ENCODE measurements at regions not wholly inside any gene's neighbourhood (a gene's known extent, or its start where the extent isn't known, plus 50 kb on each side); places are given as distances from the start of the nearest gene placed in this dataset.

DNA sequence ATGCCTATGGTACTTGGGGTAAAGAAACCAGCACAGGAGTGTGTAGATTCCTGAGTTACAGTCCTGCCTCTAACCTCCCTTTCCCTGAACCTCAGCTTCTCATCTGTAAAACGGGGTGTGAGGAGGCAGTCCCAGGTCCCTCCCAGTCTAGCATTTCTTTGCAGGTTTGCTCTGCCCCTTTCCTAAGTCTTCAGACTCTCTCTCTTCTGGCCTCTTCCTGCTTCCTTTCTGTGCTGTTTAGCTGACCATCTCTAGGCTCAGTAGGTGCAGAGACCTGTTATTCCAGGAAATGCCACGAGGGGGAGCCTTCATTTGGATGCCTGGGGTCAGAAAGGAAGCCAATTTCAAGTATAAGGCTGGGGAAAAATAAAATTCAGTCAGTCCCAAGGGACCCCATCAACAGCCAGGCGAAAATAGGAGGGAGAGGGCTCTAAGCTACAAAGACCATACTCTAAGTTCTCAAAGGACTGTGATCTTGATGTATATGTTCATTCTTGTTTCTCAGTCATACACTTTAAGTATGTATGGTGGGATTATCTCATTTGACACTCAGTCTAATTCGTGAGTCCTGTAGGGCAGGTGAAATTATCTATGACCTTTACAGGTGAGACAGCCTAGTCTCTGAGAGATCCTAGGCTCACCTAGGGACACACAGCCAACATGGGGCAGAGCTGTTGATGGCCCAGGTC lies 89.1 kb downstream of the NCR2 start:
- DNase-seq (ENCODE audit: insufficient read length, low spot score), result peak; percentile 76
- peak; percentile 67 for FAIRE-seq
- no peak for TF ChIP-seq POLR2A (IDR thresholded peaks at IDR 0.05; ENCODE audit: low read depth, low read length)

DNA sequence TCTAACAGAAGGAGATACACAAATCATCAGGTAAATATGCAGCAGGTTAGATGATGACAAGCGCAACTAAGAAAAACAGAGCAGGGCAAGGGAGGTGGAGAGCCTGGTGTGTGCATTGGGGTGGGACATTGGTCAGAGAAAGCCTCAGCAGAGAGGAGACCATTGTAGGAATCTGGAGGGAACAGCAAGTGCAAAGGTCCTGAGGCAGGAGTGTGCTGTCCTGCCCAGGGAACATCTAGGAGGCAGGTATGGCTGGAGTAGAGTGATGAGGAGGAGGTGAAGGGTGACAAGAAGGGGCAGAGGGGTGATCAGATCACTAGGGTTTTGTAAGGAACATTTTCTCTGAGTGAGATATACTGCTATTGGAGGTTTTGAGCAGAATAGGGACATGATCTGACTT lies 90.1 kb downstream of the NCR2 start:
- FAIRE-seq (no peak), DNase-seq (ENCODE audit: insufficient read length, low spot score) (no peak)
- no peak for TF ChIP-seq POLR2A (IDR thresholded peaks at IDR 0.05; ENCODE audit: low read depth, low read length)

DNA sequence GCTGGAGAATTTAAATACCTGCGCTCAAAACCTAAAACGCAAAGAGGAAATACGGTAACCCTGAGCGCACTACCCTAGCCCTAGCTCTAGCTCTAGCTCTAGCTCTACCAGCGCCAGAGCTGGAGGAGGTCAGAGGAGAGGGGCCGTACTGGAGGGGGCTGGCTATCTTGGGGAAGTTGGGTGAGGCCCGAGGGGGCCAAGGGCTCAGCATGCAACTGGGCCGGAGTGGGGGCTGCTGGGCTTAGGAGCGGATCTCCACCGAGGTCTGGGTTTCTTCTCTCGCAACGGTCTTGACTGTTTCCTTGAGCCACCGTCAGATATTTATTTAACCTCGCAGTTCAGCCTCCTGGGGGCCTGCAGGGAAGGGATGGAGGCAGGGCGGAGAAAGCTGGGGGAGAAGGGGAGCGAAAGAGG lies 91.0 kb downstream of the NCR2 start:
- DNase-seq (ENCODE audit: insufficient read length, low spot score), result no peak
- FAIRE-seq, result no peak
- no peak for TF ChIP-seq POLR2A (IDR thresholded peaks at IDR 0.05; ENCODE audit: low read depth, low read length)

DNA sequence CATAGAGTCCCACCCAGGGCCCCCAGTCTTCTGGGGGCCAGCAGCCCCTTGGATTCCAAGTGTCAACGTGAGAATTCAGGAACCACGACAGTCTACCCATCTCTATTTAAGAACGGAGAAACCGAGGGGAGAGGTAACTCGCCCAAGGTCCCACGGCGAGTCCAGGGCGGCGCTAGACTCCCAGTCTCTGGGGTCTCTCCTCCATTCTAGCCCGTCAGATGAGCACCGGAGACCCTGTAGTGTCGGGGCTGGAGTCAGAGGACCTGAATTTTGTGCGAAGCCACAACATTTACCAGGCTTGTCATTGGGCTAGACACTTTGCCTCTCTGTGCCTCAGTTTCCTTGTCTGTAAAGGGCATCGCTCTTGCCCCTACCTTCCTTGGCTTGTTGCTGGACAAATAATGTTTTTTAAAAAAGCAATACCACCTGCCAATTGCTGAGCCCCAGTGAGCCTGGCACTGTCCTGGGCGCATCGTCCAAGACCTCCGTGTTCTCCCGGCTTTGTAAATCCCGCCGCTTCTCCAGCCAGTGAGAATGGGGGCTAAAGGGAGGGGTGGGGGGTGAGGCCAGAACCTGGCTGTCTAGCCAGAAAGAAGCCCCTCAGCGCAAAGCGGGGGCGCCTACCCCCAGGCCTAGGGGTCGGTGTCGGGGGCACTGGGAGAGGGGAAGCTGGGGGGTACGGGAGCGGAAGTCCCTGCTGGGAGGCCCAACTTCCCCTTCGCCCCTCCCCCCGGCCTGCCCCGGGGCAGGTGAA lies 91.7 kb downstream of the NCR2 start:
- no peak for TF ChIP-seq POLR2A (IDR thresholded peaks at IDR 0.05; ENCODE audit: low read depth, low read length)
- FAIRE-seq (no peak), DNase-seq (ENCODE audit: insufficient read length, low spot score) (no peak)

DNA sequence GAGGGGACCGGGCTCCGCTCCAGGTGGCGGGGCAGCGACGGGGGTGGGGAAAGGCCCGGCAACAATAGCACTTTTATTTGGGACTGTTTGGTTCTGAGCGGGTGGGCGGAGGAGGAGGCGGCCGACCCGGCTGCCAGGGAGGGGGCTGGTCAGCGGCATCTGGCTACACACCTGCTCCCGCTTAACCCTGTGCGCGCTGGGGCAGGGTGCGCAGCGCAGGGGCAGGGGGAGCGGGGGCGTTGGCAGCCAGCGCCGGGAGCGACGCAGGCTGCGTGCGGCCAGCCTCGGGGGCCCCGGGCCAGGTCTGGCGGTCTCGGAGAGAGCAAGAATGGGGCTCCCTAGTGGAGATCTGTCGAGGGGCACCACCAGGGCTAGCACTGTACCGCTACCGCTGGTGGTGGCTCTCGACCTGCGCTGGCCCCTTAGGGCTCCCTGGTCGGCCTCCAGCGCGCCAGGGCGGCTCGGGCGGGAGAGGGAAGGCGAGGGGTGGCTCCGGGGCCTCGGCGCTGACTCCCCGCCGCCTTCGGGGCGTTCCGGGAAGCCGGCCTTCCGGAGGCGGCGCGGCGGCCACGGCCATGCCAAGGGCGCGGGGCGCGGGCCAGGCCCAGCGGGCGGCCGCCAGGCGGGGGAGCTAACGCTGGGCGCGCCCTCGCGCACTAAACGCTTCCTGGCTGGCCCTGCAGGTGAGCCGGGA lies 92.4 kb downstream of the NCR2 start:
- FAIRE-seq (no peak), DNase-seq (ENCODE audit: insufficient read length, low spot score) (peak; percentile 58)
- TF ChIP-seq POLR2A (IDR thresholded peaks at IDR 0.05; ENCODE audit: low read depth, low read length), result no peak

DNA sequence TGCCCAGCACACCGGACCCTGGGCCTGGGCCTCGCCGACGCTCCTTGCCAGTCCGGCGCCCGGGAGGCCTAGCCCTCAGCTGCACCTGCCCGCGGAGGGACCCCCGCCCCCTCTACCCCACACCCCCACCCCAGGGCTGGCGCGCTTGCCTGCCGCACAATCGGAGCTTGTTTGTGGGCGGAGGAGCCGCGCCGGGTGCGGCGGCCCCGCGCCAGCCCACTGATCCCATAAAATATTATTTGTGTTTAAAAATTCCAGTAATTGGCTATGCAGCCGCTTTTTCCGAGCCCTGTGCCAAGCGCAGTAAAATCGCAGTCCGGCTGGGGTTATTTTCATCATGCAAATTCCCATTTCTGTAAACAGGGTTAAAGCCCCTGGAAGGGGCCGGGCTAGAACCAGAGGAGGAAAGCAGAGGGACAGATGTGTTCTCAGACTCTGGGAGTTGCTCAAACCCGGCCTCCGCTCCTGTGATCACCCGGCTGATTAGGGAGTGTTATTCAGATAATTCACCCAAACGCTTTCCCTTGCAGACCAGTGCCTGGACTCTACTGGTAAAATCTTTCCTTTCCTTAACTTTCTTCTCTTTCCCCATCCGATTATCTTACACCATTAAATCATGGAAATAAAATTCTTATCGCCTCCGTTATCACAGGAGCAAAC lies 93.1 kb downstream of the NCR2 start:
- no peak for FAIRE-seq
- DNase-seq (ENCODE audit: insufficient read length, low spot score), result no peak
- TF ChIP-seq POLR2A (IDR thresholded peaks at IDR 0.05; ENCODE audit: low read depth, low read length), result no peak

DNA sequence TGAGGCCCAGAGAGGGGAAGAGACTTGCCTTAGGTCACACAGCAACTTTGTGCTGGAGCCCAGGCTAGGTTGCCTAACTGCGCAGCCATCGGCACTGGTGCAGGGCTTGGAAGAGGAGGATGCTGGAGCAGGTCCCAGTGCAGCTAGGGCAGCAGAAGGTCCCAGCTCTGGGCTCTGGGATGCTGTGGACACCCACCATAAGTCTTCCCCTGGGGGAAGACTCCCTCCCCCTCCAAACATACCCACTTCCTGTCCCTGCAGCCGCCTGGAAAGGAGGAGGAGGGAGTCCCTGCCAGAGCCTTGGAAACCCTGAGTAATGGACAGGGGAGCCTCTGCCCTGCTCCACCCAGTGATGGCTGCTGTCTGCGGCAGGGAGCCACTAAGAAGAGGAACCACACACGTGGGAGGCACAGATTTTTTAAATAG lies 93.6 kb downstream of the NCR2 start:
- FAIRE-seq, result no peak
- TF ChIP-seq POLR2A (IDR thresholded peaks at IDR 0.05; ENCODE audit: low read depth, low read length), result no peak
- peak; percentile 77 for DNase-seq (ENCODE audit: insufficient read length, low spot score)

DNA sequence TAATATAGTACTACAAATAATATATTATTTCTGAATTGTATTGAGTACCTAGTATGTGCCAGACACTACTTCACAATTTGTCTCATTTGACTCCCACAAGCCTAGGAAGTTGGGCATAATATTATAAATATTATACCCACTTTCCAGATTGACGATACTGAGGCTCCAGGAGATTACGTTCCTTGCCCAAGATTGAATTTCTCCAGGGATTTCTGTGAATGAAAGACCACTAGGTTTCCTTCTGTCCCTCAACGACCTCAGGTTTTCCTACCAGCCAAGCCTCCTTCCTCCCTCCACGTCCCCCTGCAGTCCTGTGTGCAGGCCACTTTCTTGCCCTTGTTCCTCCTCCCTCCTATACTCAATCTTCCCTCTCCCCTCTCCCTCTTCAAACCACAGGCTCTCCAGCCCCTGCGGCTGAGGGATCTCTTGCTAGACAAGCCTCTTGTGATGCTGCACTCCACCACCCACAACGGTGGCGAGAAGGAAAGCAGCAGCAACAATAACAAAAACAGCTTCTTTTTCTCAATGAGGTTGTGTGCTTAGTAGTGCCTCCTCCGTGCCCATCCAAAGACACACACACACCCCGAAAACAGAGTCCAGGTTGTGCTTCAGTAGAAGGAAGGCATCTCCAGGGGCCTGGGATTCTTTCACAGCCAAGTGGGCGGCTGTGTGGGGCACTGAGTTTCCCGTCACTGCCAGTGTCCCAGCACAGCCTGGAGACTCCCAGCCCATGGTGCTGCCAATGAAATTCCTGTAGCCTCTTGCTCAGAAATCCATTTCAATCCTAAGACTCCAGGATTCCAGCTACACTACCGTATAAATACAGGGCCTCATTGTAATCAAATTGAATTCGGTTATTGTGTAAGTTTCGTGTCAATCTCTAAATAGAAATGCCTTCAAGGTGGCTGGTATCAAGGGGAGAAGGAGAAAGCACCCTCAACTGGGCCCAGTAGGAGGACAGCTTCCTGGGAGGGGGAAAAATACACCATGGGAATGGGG lies 94.4 kb downstream of the NCR2 start:
- DNase-seq (ENCODE audit: insufficient read length, low spot score) (no peak), FAIRE-seq (no peak)
- TF ChIP-seq POLR2A (IDR thresholded peaks at IDR 0.05; ENCODE audit: low read depth, low read length), result no peak

DNA sequence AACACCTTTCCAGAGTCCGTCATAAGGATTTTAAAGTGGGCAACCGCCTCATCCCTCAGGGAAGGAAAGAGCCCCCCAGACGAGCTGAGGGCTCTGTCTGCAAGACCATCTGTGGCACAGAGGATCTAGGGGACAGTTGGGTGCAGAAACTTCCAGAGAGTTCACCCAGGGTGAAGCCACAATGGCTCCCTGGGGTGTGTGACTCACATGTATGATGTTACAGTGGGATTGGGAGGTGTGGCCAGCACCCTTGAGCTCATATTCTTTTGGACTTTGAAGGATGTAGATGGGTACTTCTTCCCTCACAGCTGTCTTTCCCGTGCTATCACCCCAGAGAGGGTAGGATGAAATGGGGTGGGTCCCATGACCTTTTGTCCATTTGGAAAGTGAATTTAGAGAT lies 95.5 kb downstream of the NCR2 start:
- FAIRE-seq, result peak; percentile 94
- DNase-seq (ENCODE audit: insufficient read length, low spot score), result peak; percentile 86
- TF ChIP-seq POLR2A (IDR thresholded peaks at IDR 0.05; ENCODE audit: low read depth, low read length), result no peak

DNA sequence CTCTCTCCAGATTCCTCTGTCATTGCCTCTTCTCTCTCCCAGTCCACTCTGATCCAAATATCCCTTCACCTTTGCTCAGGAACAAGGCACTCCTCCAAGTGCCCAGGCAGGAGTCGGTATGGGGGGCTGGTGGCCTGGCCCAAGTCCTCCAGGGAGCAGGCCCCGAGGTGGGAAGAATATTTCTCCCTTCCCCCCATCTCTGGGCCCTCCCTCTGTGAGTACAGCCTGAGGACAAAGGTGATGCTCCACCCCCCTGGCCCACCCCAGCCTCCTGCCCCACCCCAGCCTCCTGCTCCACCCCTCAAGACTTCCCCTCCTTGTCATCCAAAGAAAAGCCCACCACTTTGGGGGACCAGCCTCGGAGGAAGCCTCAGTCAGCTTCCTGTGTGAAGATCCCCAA lies 96.9 kb downstream of the NCR2 start:
- TF ChIP-seq POLR2A (IDR thresholded peaks at IDR 0.05; ENCODE audit: low read depth, low read length), result no peak
- FAIRE-seq (no peak), DNase-seq (ENCODE audit: insufficient read length, low spot score) (no peak)

DNA sequence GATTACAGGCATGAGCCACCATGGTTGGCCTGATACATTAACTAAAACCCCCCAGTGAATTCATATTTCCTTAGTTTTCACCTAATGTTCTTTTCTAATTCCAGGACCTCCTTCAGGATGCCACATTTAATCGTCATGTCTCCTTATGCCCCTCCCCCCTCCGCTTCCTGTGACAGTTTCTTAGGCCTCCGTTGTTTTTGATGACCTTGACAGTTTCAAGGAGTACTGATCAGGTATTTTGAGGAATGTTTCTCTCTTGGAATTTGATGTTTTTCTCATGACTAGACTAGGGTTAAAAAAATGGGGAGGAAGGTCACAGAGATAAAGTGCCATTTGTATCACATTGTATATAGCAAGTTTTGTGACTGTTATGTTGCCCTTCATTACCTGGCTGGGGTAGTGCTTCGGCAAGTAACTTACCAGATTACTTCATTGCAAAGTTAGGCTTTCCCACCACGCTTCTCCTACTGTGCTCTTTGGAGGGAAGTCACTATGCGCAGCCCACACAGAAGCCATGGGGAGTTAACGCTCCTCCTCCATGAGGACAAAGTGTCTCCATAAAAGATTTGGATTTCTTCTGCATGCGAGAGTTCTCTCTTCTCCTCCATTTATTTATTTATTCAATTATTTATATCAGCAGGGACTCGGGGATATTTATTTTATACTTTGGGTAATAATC lies 99.5 kb downstream of the NCR2 start:
- DNase-seq (ENCODE audit: insufficient read length, low spot score) (no peak), FAIRE-seq (no peak)
- TF ChIP-seq POLR2A (IDR thresholded peaks at IDR 0.05; ENCODE audit: low read depth, low read length), result no peak

DNA sequence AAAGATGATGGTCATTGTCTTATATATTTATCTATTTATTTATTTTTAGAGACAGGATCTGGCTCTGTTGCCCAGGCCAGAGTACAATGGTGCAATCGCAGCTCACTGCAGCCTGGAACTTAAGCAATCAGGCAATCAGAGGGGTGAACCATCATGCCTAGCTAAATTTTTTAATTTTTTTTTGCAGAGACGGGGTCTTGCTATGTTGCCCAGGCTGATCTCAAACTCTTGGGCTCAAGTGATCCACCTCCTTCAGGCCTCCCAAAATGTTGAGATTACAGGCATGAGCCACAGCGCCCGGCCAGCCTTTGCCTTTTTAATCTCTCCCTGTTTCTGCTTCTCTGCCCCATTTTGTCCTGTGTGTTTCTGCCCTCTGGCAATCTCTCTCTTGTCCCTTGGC lies 102.2 kb downstream of the NCR2 start:
- TF ChIP-seq POLR2A (IDR thresholded peaks at IDR 0.05; ENCODE audit: low read depth, low read length), result no peak
- FAIRE-seq, result no peak
- no peak for DNase-seq (ENCODE audit: insufficient read length, low spot score)

Measured in H54 (cell line).